IMR-90 (cell line): ENCODE measurements at regions not wholly inside any gene's neighbourhood (a gene's known extent, or its start where the extent isn't known, plus 50 kb on each side); places are given as distances from the start of the nearest gene placed in this dataset.

Source experiments
- ELK1 ChIP-seq: fragments of 150-350 bp; IDR thresholded peaks from 2 replicates; pipeline ENCODE4 v1.6.1; 2016; ENCODE audit warnings: low read depth, mild to moderate bottlenecking, low read length, moderate library complexity, borderline replicate concordance
- MAFK ChIP-seq: IDR thresholded peaks from 2 replicates; pipeline ENCODE4 v1.6.1; 2012; ENCODE audit warnings: low read depth, low read length, improper control_type of control experiment
- MXI1 ChIP-seq: IDR thresholded peaks from 2 replicates; pipeline ENCODE4 v1.6.1; 2012; ENCODE audit warnings: low read depth, mild to moderate bottlenecking, low read length, moderate library complexity, borderline replicate concordance
- POLR2A ChIP-seq: IDR thresholded peaks from 2 replicates; pipeline ENCODE4 v1.6.1; 2012; ENCODE audit warnings: mild to moderate bottlenecking, low read depth, low read length
- SMC3 ChIP-seq: fragments of 150-350 bp; IDR thresholded peaks from 2 replicates; pipeline ENCODE4 v1.6.1; 2016; ENCODE audit warnings: low read depth, mild to moderate bottlenecking, antibody characterized with exemption, low read length, moderate library complexity
- TF ChIP-seq, protein P1 (sequence below): conservative IDR thresholded peaks from 2 replicates; pipeline ENCODE4 v1.5.1; 2012; ENCODE audit warnings: mild to moderate bottlenecking, low read depth, low read length, improper control_type of control experiment

- TF ChIP-seq, protein P1, sequence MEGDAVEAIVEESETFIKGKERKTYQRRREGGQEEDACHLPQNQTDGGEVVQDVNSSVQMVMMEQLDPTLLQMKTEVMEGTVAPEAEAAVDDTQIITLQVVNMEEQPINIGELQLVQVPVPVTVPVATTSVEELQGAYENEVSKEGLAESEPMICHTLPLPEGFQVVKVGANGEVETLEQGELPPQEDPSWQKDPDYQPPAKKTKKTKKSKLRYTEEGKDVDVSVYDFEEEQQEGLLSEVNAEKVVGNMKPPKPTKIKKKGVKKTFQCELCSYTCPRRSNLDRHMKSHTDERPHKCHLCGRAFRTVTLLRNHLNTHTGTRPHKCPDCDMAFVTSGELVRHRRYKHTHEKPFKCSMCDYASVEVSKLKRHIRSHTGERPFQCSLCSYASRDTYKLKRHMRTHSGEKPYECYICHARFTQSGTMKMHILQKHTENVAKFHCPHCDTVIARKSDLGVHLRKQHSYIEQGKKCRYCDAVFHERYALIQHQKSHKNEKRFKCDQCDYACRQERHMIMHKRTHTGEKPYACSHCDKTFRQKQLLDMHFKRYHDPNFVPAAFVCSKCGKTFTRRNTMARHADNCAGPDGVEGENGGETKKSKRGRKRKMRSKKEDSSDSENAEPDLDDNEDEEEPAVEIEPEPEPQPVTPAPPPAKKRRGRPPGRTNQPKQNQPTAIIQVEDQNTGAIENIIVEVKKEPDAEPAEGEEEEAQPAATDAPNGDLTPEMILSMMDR, result no peak
- TF ChIP-seq POLR2A (no peak), ELK1 (no peak), SMC3 (no peak), MAFK (no peak), MXI1 (no peak)
Observed at GRCh38 chr4:53863736-53864365, 200.6 kb downstream of the CHIC2 start.
